Left kidney (tissue), 1 donor: ENCODE measurements at regions not wholly inside any gene's neighbourhood (a gene's known extent, or its start where the extent isn't known, plus 50 kb on each side); places are given as distances from the start of the nearest gene placed in this dataset.
A peak's percentile ranks its signal among the peaks of the same experiment; 100 is the strongest.

Experiments used
- DNase-seq: peaks from one replicate; pipeline ENCODE4 v3.0.0-alpha.2; 2013

- DNase-seq: no peak
Measured at GRCh38 chrX:76228499-76228898, 55.6 kb downstream of the PBDC1 start.

GRCh38 chrX:76248901-76249300 lies 76.0 kb downstream of the PBDC1 start:
- DNase-seq: no peak

GRCh38 chrX:76253432-76253831 lies 80.6 kb downstream of the PBDC1 start:
- peak; percentile 37 for DNase-seq

GRCh38 chrX:76279007-76279406 lies 106.1 kb downstream of the PBDC1 start:
- peak; percentile 53 for DNase-seq
